HFFc6 (cell line): ENCODE measurements at regions not wholly inside any gene's neighbourhood (a gene's known extent, or its start where the extent isn't known, plus 50 kb on each side); places are given as distances from the start of the nearest gene placed in this dataset.

Source experiments
- DNase-seq: peaks from one replicate; pipeline ENCODE4 v3.0.0-alpha.2; 2018
- H3K27ac Mint-ChIP-seq: 2 replicates; pipeline ENCODE4 v1.8.0; 2020; ENCODE audit warnings: mild to moderate bottlenecking, mixed read lengths
- H3K27me3 Mint-ChIP-seq: 2 replicates; pipeline ENCODE4 v1.8.0; 2021; ENCODE audit warnings: mild to moderate bottlenecking, moderate library complexity, mixed read lengths; ENCODE audit not compliant: insufficient read depth
- H3K36me3 Mint-ChIP-seq: 2 replicates; pipeline ENCODE4 v1.8.0; 2021; ENCODE audit warnings: low read depth, mixed read lengths
- H3K4me1 Mint-ChIP-seq: 2 replicates; pipeline ENCODE4 v1.8.0; 2020; ENCODE audit warnings: low read depth, mixed read lengths
- H3K4me3 Mint-ChIP-seq: 2 replicates; pipeline ENCODE4 v1.8.0; 2020; ENCODE audit warnings: mild to moderate bottlenecking, moderate library complexity, mixed read lengths
- H3K9me3 Mint-ChIP-seq: 2 replicates; pipeline ENCODE4 v1.8.0; 2020; ENCODE audit warnings: mild to moderate bottlenecking, mixed read lengths
- TF ChIP-seq, protein P1 (sequence below): fragments of 200-600 bp; sonication (generic); IDR thresholded peaks from 2 replicates; pipeline ENCODE4 v1.5.0; 2021; ENCODE audit warnings: antibody characterized with exemption, mild to moderate bottlenecking

- Mint-ChIP-seq H3K4me3 (peak overlapping the region; percentile 51), H3K27ac (peak overlapping the region; percentile 75), H3K9me3 (no peaks in the 10 kb centered on the region), H3K4me1 (no peaks in the 10 kb centered on the region), H3K36me3 (no peaks in the 10 kb centered on the region; the same call in 1 of the 2 replicates), H3K27me3 (no peaks in the 10 kb centered on the region)
- TF ChIP-seq, protein P1, sequence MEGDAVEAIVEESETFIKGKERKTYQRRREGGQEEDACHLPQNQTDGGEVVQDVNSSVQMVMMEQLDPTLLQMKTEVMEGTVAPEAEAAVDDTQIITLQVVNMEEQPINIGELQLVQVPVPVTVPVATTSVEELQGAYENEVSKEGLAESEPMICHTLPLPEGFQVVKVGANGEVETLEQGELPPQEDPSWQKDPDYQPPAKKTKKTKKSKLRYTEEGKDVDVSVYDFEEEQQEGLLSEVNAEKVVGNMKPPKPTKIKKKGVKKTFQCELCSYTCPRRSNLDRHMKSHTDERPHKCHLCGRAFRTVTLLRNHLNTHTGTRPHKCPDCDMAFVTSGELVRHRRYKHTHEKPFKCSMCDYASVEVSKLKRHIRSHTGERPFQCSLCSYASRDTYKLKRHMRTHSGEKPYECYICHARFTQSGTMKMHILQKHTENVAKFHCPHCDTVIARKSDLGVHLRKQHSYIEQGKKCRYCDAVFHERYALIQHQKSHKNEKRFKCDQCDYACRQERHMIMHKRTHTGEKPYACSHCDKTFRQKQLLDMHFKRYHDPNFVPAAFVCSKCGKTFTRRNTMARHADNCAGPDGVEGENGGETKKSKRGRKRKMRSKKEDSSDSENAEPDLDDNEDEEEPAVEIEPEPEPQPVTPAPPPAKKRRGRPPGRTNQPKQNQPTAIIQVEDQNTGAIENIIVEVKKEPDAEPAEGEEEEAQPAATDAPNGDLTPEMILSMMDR, result no peak
- peak; percentile 87 for DNase-seq
Measured at GRCh38 chr18:22691946-22692710, 241.0 kb upstream of the RBBP8 start.

DNA sequence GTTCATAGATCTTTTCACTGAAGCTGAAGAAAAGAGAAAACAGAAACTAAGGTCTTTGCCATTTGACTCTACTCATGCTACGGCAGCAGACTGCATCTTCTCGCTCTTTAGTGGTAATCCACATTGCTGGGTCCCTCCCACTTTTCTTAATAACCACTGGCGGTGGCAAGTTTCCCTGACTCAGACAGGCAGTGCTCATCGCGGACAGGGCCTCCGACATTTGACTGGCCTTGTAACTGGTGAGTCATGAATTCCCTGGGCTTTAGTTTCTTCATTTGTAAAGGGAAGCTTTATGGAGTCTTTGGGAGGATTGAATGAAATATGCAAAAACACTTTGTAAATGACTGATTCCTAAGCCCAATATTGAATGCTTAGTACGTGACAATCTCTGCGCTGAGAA lies 238.2 kb upstream of the RBBP8 start:
- Mint-ChIP-seq H3K9me3 (no peaks in the 10 kb centered on the region), H3K27ac (peak overlapping the region; percentile 70), H3K4me3 (peak overlapping the region; percentile 76), H3K27me3 (peaks cover 2% of the 10 kb centered on the region), H3K36me3 (no peaks in the 10 kb centered on the region; the same call in 1 of the 2 replicates), H3K4me1 (no peaks in the 10 kb centered on the region; the same call in 1 of the 2 replicates)
- TF ChIP-seq, protein P1, result no peak
- peak; percentile 95 for DNase-seq

DNA sequence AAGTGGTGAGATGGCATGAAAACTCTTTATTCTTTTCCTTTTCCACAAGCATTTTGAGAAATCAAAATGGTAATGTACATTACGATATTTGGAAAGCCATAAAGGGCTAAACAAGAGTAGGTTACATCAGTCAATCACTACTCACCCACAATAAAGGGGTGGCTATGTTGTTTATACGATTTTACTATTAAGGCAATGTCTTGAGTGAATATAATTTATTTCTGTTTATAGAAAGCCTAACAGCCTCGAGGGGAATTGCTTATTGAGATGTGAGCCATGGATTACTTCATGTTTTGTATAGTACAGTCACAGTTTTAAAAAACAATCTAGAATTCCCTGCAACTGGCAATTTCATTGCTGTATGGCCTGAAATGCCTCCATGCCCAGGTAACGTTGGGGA lies 237.5 kb upstream of the RBBP8 start:
- Mint-ChIP-seq H3K36me3 (no peaks in the 10 kb centered on the region; the same call in 1 of the 2 replicates), H3K4me1 (no peaks in the 10 kb centered on the region; the same call in 1 of the 2 replicates), H3K9me3 (no peaks in the 10 kb centered on the region), H3K27me3 (peaks cover 3% of the 10 kb centered on the region), H3K27ac (peak overlapping the region; percentile 70), H3K4me3 (peak overlapping the region; percentile 76)
- TF ChIP-seq, protein P1, result no peak
- DNase-seq, result no peak

- Mint-ChIP-seq H3K4me3 (no peak overlapping the region), H3K9me3 (no peaks in the 10 kb centered on the region), H3K4me1 (peaks cover 3% of the 10 kb centered on the region), H3K36me3 (no peaks in the 10 kb centered on the region; the same call in 1 of the 2 replicates), H3K27me3 (peaks cover 3% of the 10 kb centered on the region), H3K27ac (no peak overlapping the region)
- no peak for DNase-seq
- TF ChIP-seq, protein P1, result no peak
Measured at GRCh38 chr18:22697561-22697960, 235.6 kb upstream of the RBBP8 start.

DNA sequence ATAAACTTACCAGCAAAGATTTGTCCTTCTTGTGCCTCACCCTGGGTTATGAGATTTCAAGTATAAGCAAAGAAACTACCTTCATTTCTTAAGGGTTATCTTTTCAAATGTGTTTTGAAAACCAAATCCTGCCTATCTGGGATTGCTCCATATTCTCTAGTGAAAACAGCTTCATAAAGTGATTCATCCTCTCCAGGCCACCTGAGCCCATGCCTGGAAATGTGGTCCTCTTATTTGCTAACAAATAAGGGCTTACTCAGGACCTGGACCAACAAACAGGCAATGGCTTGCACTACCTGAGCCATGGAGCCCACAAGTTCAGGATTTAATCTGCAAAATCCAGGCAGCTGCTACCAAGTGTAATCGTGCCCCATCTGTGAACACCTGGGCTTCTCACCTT lies 234.4 kb upstream of the RBBP8 start:
- H3K9me3 Mint-ChIP-seq, result no peaks in the 10 kb centered on the region
- H3K27ac Mint-ChIP-seq, result no peak overlapping the region
- TF ChIP-seq, protein P1, result no peak
- no peak for DNase-seq
- H3K27me3 Mint-ChIP-seq, result peaks cover 3% of the 10 kb centered on the region
- H3K4me3 Mint-ChIP-seq, result no peak overlapping the region
- H3K4me1 Mint-ChIP-seq, result peaks cover 11% of the 10 kb centered on the region
- H3K36me3 Mint-ChIP-seq, result no peaks in the 10 kb centered on the region; the same call in 1 of the 2 replicates
